Caco-2 (cell line): ENCODE measurements at regions not wholly inside any gene's neighbourhood (a gene's known extent, or its start where the extent isn't known, plus 50 kb on each side); places are given as distances from the start of the nearest gene placed in this dataset.
"Not testable (repeated sequence)": the region's sequence is repeated elsewhere in the genome, so short reads cannot be mapped to it uniquely, and the experiment has no call there.

Experiments
- BruUV-seq: library from RNA; stranded (reverse); fragments of 400-500 nt; replicated peaks from 2 replicates; lab custom pipeline; 2021; lab: Mats Ljungman, UMichigan
- CTCF ChIA-PET: fragments of 300-600 bp; sonication (Branson Sonifier 250); formaldehyde crosslinking; loops from one replicate; lab custom pipeline; 2022; ENCODE audit warnings: antibody characterized with exemption; lab: Charles Lee
- POLR2A ChIA-PET: fragments of 300-600 bp; sonication (Branson Sonifier 250); formaldehyde crosslinking; loops from one replicate; lab custom pipeline; 2022; ENCODE audit warnings: antibody characterized with exemption; lab: Charles Lee
- DNase-seq, 2 experiments: peaks; one replicate each; pipeline versions ENCODE4 v3.0.0 to v3.0.0-alpha.2; 2020 to 2022
- H3K27me3 ChIP-seq: replicated peaks from 2 replicates; pipeline ENCODE4 v1.6.0; 2011; ENCODE audit warnings: low read length; ENCODE audit not compliant: control insufficient read depth, insufficient read depth
- H3K36me3 ChIP-seq: 2 replicates; pipeline ENCODE4 v1.5.1; 2011; ENCODE audit warnings: low read length; ENCODE audit not compliant: control insufficient read depth, insufficient read depth
- H3K4me1 ChIP-seq: fragments of 250-450 bp; sonication (Bioruptor Pico); 2 replicates; pipeline ENCODE4 v1.5.1; 2020; ENCODE audit warnings: mild to moderate bottlenecking
- H3K4me3 ChIP-seq: 2 replicates; pipeline ENCODE4 v1.5.1; 2011; ENCODE audit warnings: low read depth, mild to moderate bottlenecking, control low read depth, low read length
- H3K9me3 ChIP-seq: fragments of 250-450 bp; sonication (Bioruptor Pico); 2 replicates; pipeline ENCODE4 v1.5.1; 2020; ENCODE audit warnings: mild to moderate bottlenecking, moderate library complexity
- H3K27ac Mint-ChIP-seq: one replicate; pipeline ENCODE4 v1.8.0; 2022; ENCODE audit warnings: mixed read lengths; ENCODE audit not compliant: unreplicated experiment
- H3K27me3 Mint-ChIP-seq: one replicate; pipeline ENCODE4 v1.8.0; 2022; ENCODE audit warnings: mixed read lengths; ENCODE audit not compliant: insufficient read depth, unreplicated experiment
- H3K36me3 Mint-ChIP-seq: one replicate; pipeline ENCODE4 v1.8.0; 2022; ENCODE audit warnings: mild to moderate bottlenecking, mixed read lengths; ENCODE audit not compliant: insufficient read depth, unreplicated experiment
- H3K4me1 Mint-ChIP-seq: one replicate; pipeline ENCODE4 v1.8.0; 2022; ENCODE audit warnings: low read depth, mixed read lengths; ENCODE audit not compliant: unreplicated experiment
- H3K4me3 Mint-ChIP-seq: one replicate; pipeline ENCODE4 v1.8.0; 2022; ENCODE audit warnings: mild to moderate bottlenecking, moderate library complexity, mixed read lengths; ENCODE audit not compliant: unreplicated experiment
- H3K9me3 Mint-ChIP-seq: one replicate; pipeline ENCODE4 v1.8.0; 2022; ENCODE audit warnings: mixed read lengths; ENCODE audit not compliant: unreplicated experiment
- CTCF ChIP-seq, 2 experiments: fragments of 200-600 bp in 1 of 2; IDR thresholded peaks; 1 replicate in 1 of 2; 2 replicates in 1 of 2; pipeline versions ENCODE4 v1.5.1 to v1.8.0; 2011 to 2022; ENCODE audit warnings: antibody characterized with exemption in 1 of 2, control low read depth in 1 of 2, inconsistent platforms in 1 of 2, low read depth in 1 of 2, low read length in 1 of 2, mild to moderate bottlenecking in 1 of 2, moderate library complexity in 1 of 2; ENCODE audit not compliant: insufficient read depth in 1 of 2, severe bottlenecking in 1 of 2, unreplicated experiment in 1 of 2
- intact Hi-C: fragments of 100-400 bp; cut with micrococcal nuclease; formaldehyde crosslinking; loops from one replicate; pipeline ENCODE4 v1.10.0; 2022; ENCODE audit not compliant: unreplicated experiment

GRCh38 chr10:21385536-21385935, 139.9 kb downstream of the SKIDA1 start:
- Mint-ChIP-seq H3K4me1 (peaks cover 19% of the 10 kb centered on the region), H3K27me3 (no peaks in the 10 kb centered on the region), H3K4me3 (no peak overlapping the region), H3K9me3 (no peaks in the 10 kb centered on the region), H3K36me3 (no peaks in the 10 kb centered on the region), H3K27ac (no peak overlapping the region)
- intact Hi-C loops = no loop called here
- Histone ChIP-seq H3K4me1 (0 out of 2 replicates have a peak, but pooled peaks cover 4% of the 10 kb centered on the region), H3K36me3 (no peaks in the 10 kb centered on the region), H3K9me3 (0 out of 2 replicates have a peak, but pooled peaks cover 2% of the 10 kb centered on the region), H3K4me3 (no peak overlapping the region), H3K27me3 (no peaks in the 10 kb centered on the region)
- CTCF ChIA-PET = no interaction called here
- POLR2A ChIA-PET = no interaction called here
- no TSS peak for BruUV-seq
- TF ChIP-seq CTCF (IDR thresholded peaks at IDR 0.05; ENCODE audit: insufficient read depth in 1 of 2, low read depth in 1 of 2, low read length in 1 of 2, severe bottlenecking in 1 of 2, unreplicated experiment in 1 of 2) = no peak
- no peak for DNase-seq

GRCh38 chr10:21379143-21379542, 146.3 kb downstream of the SKIDA1 start:
- DNase-seq = no peak
- no TSS peak for BruUV-seq
- no peaks in the 10 kb centered on the region for H3K9me3 ChIP-seq
- no peak for TF ChIP-seq CTCF (IDR thresholded peaks at IDR 0.05; ENCODE audit: insufficient read depth in 1 of 2, low read depth in 1 of 2, low read length in 1 of 2, severe bottlenecking in 1 of 2, unreplicated experiment in 1 of 2)
- ChIA-PET POLR2A (no interaction called here), CTCF (no interaction called here)
- H3K36me3 ChIP-seq = no peaks in the 10 kb centered on the region
- peaks cover 7% of the 10 kb centered on the region for H3K4me1 ChIP-seq
- H3K27me3 Mint-ChIP-seq = no peaks in the 10 kb centered on the region
- H3K4me1 Mint-ChIP-seq = peaks cover 6% of the 10 kb centered on the region
- intact Hi-C loops = no loop called here
- H3K27ac Mint-ChIP-seq = no peak overlapping the region
- H3K4me3 Mint-ChIP-seq = no peak overlapping the region
- H3K9me3 Mint-ChIP-seq = no peaks in the 10 kb centered on the region
- H3K27me3 ChIP-seq = no peaks in the 10 kb centered on the region
- H3K36me3 Mint-ChIP-seq = no peaks in the 10 kb centered on the region
- no peak overlapping the region for H3K4me3 ChIP-seq

- H3K9me3 ChIP-seq, H3K27me3 Mint-ChIP-seq, intact Hi-C loops, H3K36me3 ChIP-seq, DNase-seq, H3K36me3 Mint-ChIP-seq, H3K27ac Mint-ChIP-seq, CTCF ChIA-PET, BruUV-seq, H3K27me3 ChIP-seq, H3K4me3 ChIP-seq, H3K4me3 Mint-ChIP-seq, POLR2A ChIA-PET, H3K4me1 Mint-ChIP-seq, H3K9me3 Mint-ChIP-seq: not testable (repeated sequence)
- peaks cover 19% of the 10 kb centered on the region for H3K4me1 ChIP-seq
These were observed 150.2 kb downstream of the SKIDA1 start for GRCh38 chr10:21375274-21375673.

- CTCF ChIA-PET, BruUV-seq, H3K4me3 Mint-ChIP-seq: not testable (repeated sequence)
These were observed 151.6 kb downstream of the SKIDA1 start for GRCh38 chr10:21373881-21374280.

More at GRCh38 chr10:21373881-21374280, 151.6 kb downstream of the SKIDA1 start:
- H3K36me3 Mint-ChIP-seq, H3K9me3 Mint-ChIP-seq, H3K27me3 Mint-ChIP-seq, POLR2A ChIA-PET, DNase-seq, H3K27ac Mint-ChIP-seq, H3K36me3 ChIP-seq, H3K4me3 ChIP-seq, H3K9me3 ChIP-seq, intact Hi-C loops, H3K27me3 ChIP-seq: not testable (repeated sequence)
- peaks cover 17% of the 10 kb centered on the region for H3K4me1 Mint-ChIP-seq
- H3K4me1 ChIP-seq = peaks cover 32% of the 10 kb centered on the region
